A673 (cell line): ENCODE measurements at regions not wholly inside any gene's neighbourhood (a gene's known extent, or its start where the extent isn't known, plus 50 kb on each side); places are given as distances from the start of the nearest gene placed in this dataset.

Experiments used
- BruUV-seq: library from RNA; stranded (reverse); fragments of 400-500 nt; replicated peaks from 2 replicates; lab custom pipeline; 2021; lab: Mats Ljungman, UMichigan
- CTCF ChIA-PET: fragments of 300-600 bp; sonication (Branson Sonifier 250); formaldehyde crosslinking; loops from one replicate; lab custom pipeline; 2022; ENCODE audit warnings: antibody characterized with exemption; lab: Charles Lee
- POLR2A ChIA-PET: fragments of 300-600 bp; sonication (Branson Sonifier 250); formaldehyde crosslinking; loops from one replicate; lab custom pipeline; 2022; ENCODE audit warnings: antibody characterized with exemption; ENCODE audit not compliant: low non-redundant PET; lab: Charles Lee
- DNase-seq: peaks from one replicate; pipeline ENCODE4 v3.0.0-alpha.2; 2015; ENCODE audit warnings: low spot score
- H3K27ac ChIP-seq: fragments of 200-600 bp; sonication (generic); 2 replicates; pipeline ENCODE4 v1.5.1; 2016; ENCODE audit warnings: mixed run types, low read depth, mild to moderate bottlenecking, mixed read lengths, antibody characterized with exemption, low read length; ENCODE audit not compliant: poor library complexity, severe bottlenecking
- H3K27me3 ChIP-seq: fragments of 200-600 bp; sonication (generic); replicated peaks from 2 replicates; pipeline ENCODE4 v1.6.1; 2017; ENCODE audit warnings: mixed run types, low read depth, mild to moderate bottlenecking, mixed read lengths, antibody characterized with exemption, low read length; ENCODE audit not compliant: insufficient read depth, poor library complexity
- H3K36me3 ChIP-seq: fragments of 200-600 bp; sonication (generic); 2 replicates; pipeline ENCODE4 v1.6.1; 2016; ENCODE audit warnings: mixed run types, mild to moderate bottlenecking, mixed read lengths, antibody characterized with exemption, low read length; ENCODE audit not compliant: insufficient read depth, poor library complexity, severe bottlenecking
- H3K4me1 ChIP-seq: fragments of 200-600 bp; sonication (generic); 2 replicates; pipeline ENCODE4 v1.6.1; 2017; ENCODE audit warnings: mixed run types, mild to moderate bottlenecking, mixed read lengths, antibody characterized with exemption, low read length; ENCODE audit not compliant: insufficient read depth, poor library complexity, severe bottlenecking
- H3K4me3 ChIP-seq: fragments of 200-600 bp; sonication (generic); 2 replicates; pipeline ENCODE4 v1.5.1; 2016; ENCODE audit warnings: low read depth, mixed run types, mild to moderate bottlenecking, mixed read lengths, low read length; ENCODE audit not compliant: poor library complexity, severe bottlenecking
- H3K9me3 ChIP-seq: fragments of 200-600 bp; sonication (generic); 2 replicates; pipeline ENCODE4 v1.6.1; 2016; ENCODE audit warnings: mixed run types, low read depth, mild to moderate bottlenecking, mixed read lengths, antibody characterized with exemption, low read length; ENCODE audit not compliant: poor library complexity, severe bottlenecking
- EZH2 ChIP-seq: fragments of 200-600 bp; sonication (generic); IDR thresholded peaks from 2 replicates; pipeline ENCODE4 v1.6.1; 2017; ENCODE audit warnings: borderline replicate concordance, low read depth, mild to moderate bottlenecking, mixed read lengths, antibody characterized with exemption, low read length; ENCODE audit not compliant: poor library complexity, severe bottlenecking
- intact Hi-C: fragments of 100-400 bp; cut with micrococcal nuclease; formaldehyde crosslinking; loops from one replicate; pipeline ENCODE4 v1.10.0; 2022; ENCODE audit not compliant: unreplicated experiment
- TF ChIP-seq, protein P1 (sequence below): fragments of 300-800, 200-600 bp; sonication (generic); conservative IDR thresholded peaks from 2 replicates; pipeline ENCODE4 v1.5.1; 2017; ENCODE audit warnings: low read depth, mild to moderate bottlenecking, antibody characterized with exemption, low read length, moderate library complexity, mixed read lengths

DNA sequence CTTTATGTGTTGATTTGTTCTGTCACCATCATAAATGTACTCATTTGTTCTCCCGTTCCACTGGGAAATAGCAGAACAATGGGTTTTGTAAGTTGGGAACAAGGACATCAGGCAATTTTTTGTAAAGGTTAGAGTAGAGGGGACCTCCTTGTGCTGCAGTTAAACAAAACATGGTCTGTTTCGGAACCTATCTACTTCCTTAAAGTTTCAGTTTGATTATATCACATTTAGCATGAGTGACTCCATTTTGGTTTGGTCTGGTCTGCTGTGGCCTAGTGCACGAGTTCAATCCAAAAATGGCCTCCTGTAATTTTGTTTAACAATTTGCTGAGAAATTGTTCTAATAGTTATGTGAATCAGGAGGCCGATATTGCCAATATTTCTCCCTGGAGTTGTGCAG, 372.7 kb downstream of the NUAK1 start:
- no peak for DNase-seq
- Histone ChIP-seq H3K4me1 (no peaks in the 10 kb centered on the region), H3K27ac (no peak overlapping the region), H3K36me3 (no peaks in the 10 kb centered on the region), H3K27me3 (no peaks in the 10 kb centered on the region), H3K9me3 (no peaks in the 10 kb centered on the region), H3K4me3 (no peak overlapping the region)
- BruUV-seq = no TSS peak
- CTCF ChIA-PET = no interaction called here
- TF ChIP-seq EZH2 = no peak
- TF ChIP-seq, protein P1, sequence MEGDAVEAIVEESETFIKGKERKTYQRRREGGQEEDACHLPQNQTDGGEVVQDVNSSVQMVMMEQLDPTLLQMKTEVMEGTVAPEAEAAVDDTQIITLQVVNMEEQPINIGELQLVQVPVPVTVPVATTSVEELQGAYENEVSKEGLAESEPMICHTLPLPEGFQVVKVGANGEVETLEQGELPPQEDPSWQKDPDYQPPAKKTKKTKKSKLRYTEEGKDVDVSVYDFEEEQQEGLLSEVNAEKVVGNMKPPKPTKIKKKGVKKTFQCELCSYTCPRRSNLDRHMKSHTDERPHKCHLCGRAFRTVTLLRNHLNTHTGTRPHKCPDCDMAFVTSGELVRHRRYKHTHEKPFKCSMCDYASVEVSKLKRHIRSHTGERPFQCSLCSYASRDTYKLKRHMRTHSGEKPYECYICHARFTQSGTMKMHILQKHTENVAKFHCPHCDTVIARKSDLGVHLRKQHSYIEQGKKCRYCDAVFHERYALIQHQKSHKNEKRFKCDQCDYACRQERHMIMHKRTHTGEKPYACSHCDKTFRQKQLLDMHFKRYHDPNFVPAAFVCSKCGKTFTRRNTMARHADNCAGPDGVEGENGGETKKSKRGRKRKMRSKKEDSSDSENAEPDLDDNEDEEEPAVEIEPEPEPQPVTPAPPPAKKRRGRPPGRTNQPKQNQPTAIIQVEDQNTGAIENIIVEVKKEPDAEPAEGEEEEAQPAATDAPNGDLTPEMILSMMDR = no peak
- intact Hi-C loops = no loop called here
- POLR2A ChIA-PET = no interaction called here

DNA sequence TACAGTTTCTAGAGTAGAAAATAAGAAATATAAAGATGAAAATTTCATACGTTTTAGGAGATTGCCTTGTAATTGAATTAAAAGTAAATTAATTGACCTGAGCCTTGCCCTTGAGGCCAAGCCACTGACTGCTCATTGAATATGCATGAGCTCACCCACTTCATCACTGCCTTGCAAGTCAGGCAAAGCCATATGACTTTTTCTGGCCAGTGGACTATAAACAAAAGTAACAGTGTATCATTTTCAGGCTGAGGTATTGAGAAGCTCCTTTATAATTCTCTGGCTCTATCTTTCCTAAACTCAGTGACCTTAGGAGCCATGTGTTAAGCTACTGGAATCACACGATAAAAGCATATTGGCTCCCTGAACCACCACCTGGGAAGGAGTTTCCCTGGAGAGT, 369.3 kb downstream of the NUAK1 start:
- H3K36me3 ChIP-seq = no peaks in the 10 kb centered on the region
- no peak overlapping the region for H3K4me3 ChIP-seq
- TF ChIP-seq, protein P1 = no peak
- no peak for TF ChIP-seq EZH2
- DNase-seq = no peak
- no TSS peak for BruUV-seq
- H3K9me3 ChIP-seq = no peaks in the 10 kb centered on the region
- no peaks in the 10 kb centered on the region for H3K27me3 ChIP-seq
- CTCF ChIA-PET = no interaction called here
- H3K4me1 ChIP-seq = no peaks in the 10 kb centered on the region
- no peak overlapping the region for H3K27ac ChIP-seq
- intact Hi-C loops = loop anchor here (2.0 kb wide), 1 partner anchor 45 kb away; no protein-coding TSS in a partner anchor
- POLR2A ChIA-PET = no interaction called here

DNA sequence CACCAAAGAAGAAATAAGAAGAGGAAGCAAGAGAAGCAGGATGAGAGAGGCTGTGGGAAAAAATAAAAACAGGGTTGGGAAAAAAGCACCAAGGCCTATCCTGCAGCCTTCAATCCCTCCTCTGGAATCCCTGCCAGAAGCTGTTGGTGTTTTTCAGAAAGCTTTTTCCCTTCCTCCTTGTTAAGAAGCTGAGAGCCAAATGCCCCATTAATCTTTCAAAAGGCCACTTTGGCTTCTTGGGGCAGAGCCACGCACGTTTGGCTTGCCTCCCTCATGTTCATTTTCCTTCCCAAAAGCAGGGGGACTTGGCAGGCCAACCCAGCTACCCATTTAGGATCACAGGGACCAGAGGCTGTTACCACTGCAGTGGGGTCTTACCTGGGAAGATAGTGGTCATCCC, 365.3 kb downstream of the NUAK1 start:
- Histone ChIP-seq H3K9me3 (no peaks in the 10 kb centered on the region), H3K4me1 (no peaks in the 10 kb centered on the region), H3K27me3 (no peaks in the 10 kb centered on the region), H3K4me3 (no peak overlapping the region), H3K27ac (no peak overlapping the region), H3K36me3 (no peaks in the 10 kb centered on the region)
- ChIA-PET POLR2A (no interaction called here), CTCF (no interaction called here)
- no peak for DNase-seq
- BruUV-seq = no TSS peak
- intact Hi-C loops = no loop called here
- TF ChIP-seq, protein P1 = no peak
- no peak for TF ChIP-seq EZH2
